ENCODE measurements at regions not wholly inside any gene's neighbourhood (a gene's known extent, or its start where the extent isn't known, plus 50 kb on each side); places are given as distances from the start of the nearest gene placed in this dataset.

DNA sequence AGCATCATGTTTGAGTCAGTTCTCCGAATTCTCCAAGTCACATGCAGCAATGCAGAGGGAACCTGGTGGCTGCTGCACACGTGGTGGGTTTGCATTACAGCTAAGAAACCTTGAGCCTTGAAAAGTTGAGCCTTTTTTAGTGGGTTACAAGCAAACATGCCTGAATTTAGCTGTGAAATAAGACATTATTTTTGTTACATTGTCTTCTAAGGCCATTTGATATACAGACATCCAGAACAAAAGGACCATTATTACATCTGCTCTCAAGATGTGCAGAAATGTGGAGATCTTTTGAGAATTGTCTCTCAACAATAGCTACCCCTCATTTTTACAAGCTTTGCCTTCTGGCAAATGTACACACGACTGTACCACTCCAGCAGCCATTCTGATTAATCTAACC, 720.5 kb upstream of the SLC35B3 start:
- Histone ChIP-seq H3K27me3 (ENCODE audit: insufficient read depth, low read length) (no peaks in the 10 kb centered on the region), H2BK5ac (ENCODE audit: insufficient read length, low read length) (no peak overlapping the region), H3K79me1 (ENCODE audit: insufficient read depth, low read depth, low read length, poor library complexity, severe bottlenecking) (no peaks in the 10 kb centered on the region), H2BK15ac (ENCODE audit: low read depth, low read length) (no peak overlapping the region), H2BK120ac (ENCODE audit: low read depth, low read length, poor library complexity, severe bottlenecking) (no peak overlapping the region), H3K56ac (ENCODE audit: insufficient read length, low read depth, low read length) (no peak overlapping the region), H3K4ac (ENCODE audit: low read depth, low read length) (no peak overlapping the region), H2AFZ (ENCODE audit: low read length) (no peak overlapping the region), H3K23me2 (ENCODE audit: insufficient read length, low read depth, low read length, poor library complexity, severe bottlenecking) (no peaks in the 10 kb centered on the region), H3K4me1 (ENCODE audit: insufficient read depth, low read length) (no peaks in the 10 kb centered on the region), H2BK12ac (ENCODE audit: insufficient read length, low read depth, low read length) (no peak overlapping the region), H3K18ac (ENCODE audit: insufficient read length, low read depth, low read length) (no peak overlapping the region), H4K5ac (ENCODE audit: insufficient read length, low read depth, low read length) (no peak overlapping the region), H4K8ac (replicated peaks; ENCODE audit: insufficient read length, low read depth, low read length) (no peak overlapping the region), H3T11ph (ENCODE audit: low read length) (no peak overlapping the region), H2AK5ac (ENCODE audit: insufficient read length, low read length) (no peak overlapping the region), H4K91ac (ENCODE audit: insufficient read length, low read depth, low read length) (no peak overlapping the region), H3K9ac (ENCODE audit: extremely low read depth, insufficient read length, low read length) (no peak overlapping the region), H3K14ac (ENCODE audit: insufficient read depth, low read length) (no peak overlapping the region), H3K79me2 (ENCODE audit: insufficient read depth, low read length) (no peaks in the 10 kb centered on the region), H2BK20ac (ENCODE audit: low read depth, low read length, poor library complexity, severe bottlenecking) (no peak overlapping the region), H3K9me3 (ENCODE audit: control insufficient read depth, low read depth, low read length) (no peaks in the 10 kb centered on the region), H3K27ac (ENCODE audit: insufficient read length, low read depth, low read length) (no peak overlapping the region), H3K23ac (ENCODE audit: insufficient read length, low read depth, low read length) (no peak overlapping the region), H3K4me2 (ENCODE audit: insufficient read depth, insufficient read length, low read length) (no peak overlapping the region), H4K20me1 (ENCODE audit: control insufficient read depth, insufficient read depth, insufficient read length) (no peaks in the 10 kb centered on the region)
- no peak overlapping the region for H3K4me3 Mint-ChIP-seq
- no CpG with 5 or more reads among the region's 3 CpGs for WGBS (ENCODE audit: extremely low coverage, insufficient read length, low lambda C conversion rate)
- H3K9me3 Mint-ChIP-seq = peaks cover 2 to 7% of the 10 kb centered on the region in 2 experiments; a peak in 3 of 5 replicates
- H3K4me1 Mint-ChIP-seq = no peaks in the 10 kb centered on the region
- H3K27ac Mint-ChIP-seq = no peak overlapping the region
- TF ChIP-seq, protein P1, sequence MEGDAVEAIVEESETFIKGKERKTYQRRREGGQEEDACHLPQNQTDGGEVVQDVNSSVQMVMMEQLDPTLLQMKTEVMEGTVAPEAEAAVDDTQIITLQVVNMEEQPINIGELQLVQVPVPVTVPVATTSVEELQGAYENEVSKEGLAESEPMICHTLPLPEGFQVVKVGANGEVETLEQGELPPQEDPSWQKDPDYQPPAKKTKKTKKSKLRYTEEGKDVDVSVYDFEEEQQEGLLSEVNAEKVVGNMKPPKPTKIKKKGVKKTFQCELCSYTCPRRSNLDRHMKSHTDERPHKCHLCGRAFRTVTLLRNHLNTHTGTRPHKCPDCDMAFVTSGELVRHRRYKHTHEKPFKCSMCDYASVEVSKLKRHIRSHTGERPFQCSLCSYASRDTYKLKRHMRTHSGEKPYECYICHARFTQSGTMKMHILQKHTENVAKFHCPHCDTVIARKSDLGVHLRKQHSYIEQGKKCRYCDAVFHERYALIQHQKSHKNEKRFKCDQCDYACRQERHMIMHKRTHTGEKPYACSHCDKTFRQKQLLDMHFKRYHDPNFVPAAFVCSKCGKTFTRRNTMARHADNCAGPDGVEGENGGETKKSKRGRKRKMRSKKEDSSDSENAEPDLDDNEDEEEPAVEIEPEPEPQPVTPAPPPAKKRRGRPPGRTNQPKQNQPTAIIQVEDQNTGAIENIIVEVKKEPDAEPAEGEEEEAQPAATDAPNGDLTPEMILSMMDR (conservative IDR thresholded peaks at IDR 0.05) = no peak
- no peaks in the 10 kb centered on the region; a peak in 1 of 7 replicates for H3K36me3 Mint-ChIP-seq (ENCODE audit: insufficient read depth in 1 of 3, low read depth in 3 of 3)
- H3K27me3 Mint-ChIP-seq (ENCODE audit: low read depth) = no peaks in the 10 kb centered on the region; the same call in 1 of the 2 replicates
- no peak for DNase-seq

All from H9 (cell line).